IMR-90 (cell line): ENCODE measurements at regions not wholly inside any gene's neighbourhood (a gene's known extent, or its start where the extent isn't known, plus 50 kb on each side); places are given as distances from the start of the nearest gene placed in this dataset.

Experiments
- ATAC-seq: fragments of 200-7000 bp; cut with Tn5 transposase; 2 replicates; pipeline ENCODE4 v1.9.1; 2020; ENCODE audit warnings: low read depth, mild to moderate bottlenecking, moderate library complexity
- BruUV-seq: library from RNA; stranded (reverse); fragments of 400-500 nt; replicated peaks from 2 replicates; lab custom pipeline; 2021; lab: Mats Ljungman, UMichigan
- CTCF ChIA-PET: fragments of 300-600 bp; formaldehyde crosslinking; extraction: SDS; loops from one replicate; lab custom pipeline; 2021; ENCODE audit warnings: antibody characterized with exemption; lab: Yijun Ruan, JAX
- POLR2A ChIA-PET: fragments of 300-600 bp; sonication (Branson Sonifier 250); formaldehyde crosslinking; loops from one replicate; lab custom pipeline; 2022; ENCODE audit warnings: antibody characterized with exemption; ENCODE audit not compliant: unreplicated experiment; lab: Charles Lee
- DNase-seq: peaks from one replicate; pipeline ENCODE4 v3.0.0; 2013
- H2AFZ ChIP-seq: replicated peaks from 2 replicates; pipeline ENCODE3; 2013; ENCODE audit warnings: low read length, mild to moderate bottlenecking; ENCODE audit not compliant: poor library complexity
- H2AK5ac ChIP-seq: 2 replicates; pipeline ENCODE4 v1.6.1; 2013; ENCODE audit warnings: low read depth, low read length, inconsistent platforms
- H2AK9ac ChIP-seq: replicated peaks from 2 replicates; pipeline ENCODE3; 2013; ENCODE audit warnings: mild to moderate bottlenecking, low read depth, low read length, moderate library complexity; ENCODE audit not compliant: poor library complexity
- H2BK120ac ChIP-seq: 2 replicates; pipeline ENCODE4 v1.6.1; 2013; ENCODE audit warnings: low read depth, low read length, inconsistent platforms
- H2BK15ac ChIP-seq: 3 replicates; pipeline ENCODE4 v1.6.1; 2013; ENCODE audit warnings: low read depth, low read length, inconsistent platforms
- H2BK20ac ChIP-seq: 2 replicates; pipeline ENCODE4 v1.6.1; 2013; ENCODE audit warnings: low read depth, mild to moderate bottlenecking, inconsistent platforms, low read length, moderate library complexity
- H2BK5ac ChIP-seq: 2 replicates; pipeline ENCODE4 v1.6.1; 2013; ENCODE audit warnings: mild to moderate bottlenecking, low read depth, low read length, inconsistent platforms; ENCODE audit not compliant: poor library complexity, severe bottlenecking
- H3K14ac ChIP-seq: replicated peaks from 2 replicates; pipeline ENCODE4 v1.6.1; 2013; ENCODE audit warnings: low read depth, low read length, inconsistent platforms
- H3K18ac ChIP-seq: 2 replicates; pipeline ENCODE4 v1.6.1; 2013; ENCODE audit warnings: low read depth, low read length, control low read depth
- H3K23ac ChIP-seq: 2 replicates; pipeline ENCODE4 v1.6.1; 2013; ENCODE audit warnings: low read depth, low read length, inconsistent platforms
- H3K27ac ChIP-seq: 2 replicates; pipeline ENCODE4 v1.5.1; 2013; ENCODE audit warnings: mild to moderate bottlenecking, control low read depth, low read length; ENCODE audit not compliant: insufficient read depth
- H3K27me3 ChIP-seq: 2 replicates; pipeline ENCODE4 v1.6.1; 2013; ENCODE audit warnings: low read length; ENCODE audit not compliant: control insufficient read depth, insufficient read depth
- H3K36me3 ChIP-seq: 2 replicates; pipeline ENCODE4 v1.6.1; 2013; ENCODE audit warnings: low read length, mixed read lengths; ENCODE audit not compliant: control insufficient read depth, insufficient read depth
- H3K4ac ChIP-seq: 2 replicates; pipeline ENCODE4 v1.6.1; 2013; ENCODE audit warnings: low read depth, low read length, inconsistent platforms
- H3K4me1 ChIP-seq: 2 replicates; pipeline ENCODE4 v1.6.1; 2013; ENCODE audit warnings: low read length, mixed read lengths; ENCODE audit not compliant: control insufficient read depth, insufficient read depth
- H3K4me2 ChIP-seq: 2 replicates; pipeline ENCODE4 v1.6.1; 2013; ENCODE audit warnings: low read depth, mild to moderate bottlenecking, control low read depth, low read length, moderate library complexity
- H3K4me3 ChIP-seq: 2 replicates; pipeline ENCODE4 v1.5.1; 2013; ENCODE audit warnings: low read depth, mild to moderate bottlenecking, control low read depth, low read length, moderate library complexity; ENCODE audit not compliant: insufficient read depth
- H3K56ac ChIP-seq: 2 replicates; pipeline ENCODE4 v1.6.1; 2013; ENCODE audit warnings: low read length, inconsistent platforms; ENCODE audit not compliant: insufficient read depth; ENCODE audit errors: extremely low read depth
- H3K79me1 ChIP-seq, 2 experiments: 2 replicates each; pipeline ENCODE4 v1.6.1; 2013; ENCODE audit warnings: low read length in 2 of 2, inconsistent platforms in 1 of 2, low read depth in 1 of 2
- H3K9ac ChIP-seq: 2 replicates; pipeline ENCODE4 v1.6.1; 2013; ENCODE audit warnings: low read depth, low read length, control low read depth
- H3K9me1 ChIP-seq: 2 replicates; pipeline ENCODE4 v1.6.1; 2013; ENCODE audit warnings: low read length, inconsistent platforms; ENCODE audit not compliant: insufficient read depth
- H3K9me3 ChIP-seq: 2 replicates; pipeline ENCODE4 v1.6.1; 2013; ENCODE audit warnings: low read length; ENCODE audit not compliant: control insufficient read depth, insufficient read depth
- H4K20me1 ChIP-seq: 2 replicates; pipeline ENCODE4 v1.6.1; 2013; ENCODE audit warnings: low read length, inconsistent platforms; ENCODE audit not compliant: insufficient read depth
- H4K5ac ChIP-seq: 2 replicates; pipeline ENCODE4 v1.6.1; 2013; ENCODE audit warnings: mild to moderate bottlenecking, low read depth, low read length, control low read depth
- H4K8ac ChIP-seq, 2 experiments: 2 replicates each; pipeline ENCODE4 v1.6.1; 2013; ENCODE audit warnings: low read depth in 2 of 2, low read length in 2 of 2, control low read depth in 1 of 2, inconsistent platforms in 1 of 2
- H4K91ac ChIP-seq: 2 replicates; pipeline ENCODE4 v1.6.1; 2013; ENCODE audit warnings: low read depth, low read length, inconsistent platforms; ENCODE audit not compliant: insufficient read depth
- BHLHE40 ChIP-seq: fragments of 150-350 bp; IDR thresholded peaks from 2 replicates; pipeline ENCODE4 v1.6.1; 2016; ENCODE audit warnings: mild to moderate bottlenecking, low read depth, low read length
- CEBPB ChIP-seq: IDR thresholded peaks from 2 replicates; pipeline ENCODE4 v1.6.1; 2012; ENCODE audit warnings: low read depth, low read length, improper control_type of control experiment
- CTCF ChIP-seq: conservative IDR thresholded peaks from 2 replicates; pipeline ENCODE4 v1.5.1; 2012; ENCODE audit warnings: mild to moderate bottlenecking, low read depth, low read length, improper control_type of control experiment
- FOS ChIP-seq: fragments of 150-350 bp; IDR thresholded peaks from 2 replicates; pipeline ENCODE4 v1.6.1; 2016; ENCODE audit warnings: low read depth, low read length
- MAFK ChIP-seq: IDR thresholded peaks from 2 replicates; pipeline ENCODE4 v1.6.1; 2012; ENCODE audit warnings: low read depth, low read length, improper control_type of control experiment
- MXI1 ChIP-seq: IDR thresholded peaks from 2 replicates; pipeline ENCODE4 v1.6.1; 2012; ENCODE audit warnings: low read depth, mild to moderate bottlenecking, low read length, moderate library complexity, borderline replicate concordance
- NFE2L2 ChIP-seq: fragments of 150-350 bp; IDR thresholded peaks from 2 replicates; pipeline ENCODE4 v1.6.1; 2016; ENCODE audit warnings: low read depth, mild to moderate bottlenecking, low read length
- POLR2A ChIP-seq: IDR thresholded peaks from 2 replicates; pipeline ENCODE4 v1.6.1; 2012; ENCODE audit warnings: mild to moderate bottlenecking, low read depth, low read length
- RAD21 ChIP-seq: IDR thresholded peaks from 2 replicates; pipeline ENCODE4 v1.6.1; 2012; ENCODE audit warnings: low read length, improper control_type of control experiment
- RCOR1 ChIP-seq: IDR thresholded peaks from 2 replicates; pipeline ENCODE4 v1.6.1; 2012; ENCODE audit warnings: mild to moderate bottlenecking, low read length, improper control_type of control experiment; ENCODE audit not compliant: insufficient replicate concordance
- RFX5 ChIP-seq: IDR thresholded peaks from 2 replicates; pipeline ENCODE4 v1.8.0; 2012; ENCODE audit warnings: low read depth, mild to moderate bottlenecking, low read length, moderate library complexity
- WGBS, 2 experiments: methylation state at CpG; one replicate each; pipeline versions ENCODE4 v1.1.5 to v1.1.7; 2013; ENCODE audit warnings: missing lambda C conversion rate in 2 of 2; ENCODE audit not compliant: insufficient read length in 1 of 2; ENCODE audit errors: extremely low coverage in 2 of 2; 5-methylcytosine and 5-hydroxymethylcytosine counted together
- dilution Hi-C: fragments of 300-500 bp; cut with HindIII; formaldehyde crosslinking; loops from one replicate; pipeline ENCODE4 v1.14.3; 2018; ENCODE audit warnings: low sequenced_read_pairs; ENCODE audit not compliant: unreplicated experiment
- in situ Hi-C: fragments of 300-500 bp; cut with MboI; formaldehyde crosslinking; loops from 3 replicates; pipeline ENCODE4 v1.14.3; 2019; ENCODE audit warnings: low sequenced_read_pairs, inconsistent platforms, mixed read lengths
- intact Hi-C: fragments of 100-400 bp; cut with micrococcal nuclease; formaldehyde crosslinking; loops from 2 replicates; pipeline ENCODE4 v1.10.0; 2022
- TF ChIP-seq, protein P1 (sequence below): fragments of 150-350 bp; IDR thresholded peaks from 2 replicates; pipeline ENCODE4 v1.6.1; 2017; ENCODE audit warnings: mild to moderate bottlenecking, antibody characterized with exemption, low read length, low read depth
- TF ChIP-seq, protein P2 (sequence below): fragments of 150-350 bp; IDR thresholded peaks from 2 replicates; pipeline ENCODE4 v1.6.1; 2016; ENCODE audit warnings: low read depth, mild to moderate bottlenecking, low read length, moderate library complexity, borderline replicate concordance

GRCh38 chr17:73713136-73713535 lies 68.9 kb upstream of the SDK2 start:
- CTCF ChIA-PET, result no interaction called here
- WGBS, 2 experiments, result 40% methylated on average over 1 of the region's 9 CpGs; no CpG with 5 or more reads in 1 of the 2 experiments
- intact Hi-C loops, result no loop called here

More at GRCh38 chr17:73713136-73713535, 68.9 kb upstream of the SDK2 start:
- Histone ChIP-seq H4K8ac (no peak overlapping the region), H3K9me1 (no peaks in the 10 kb centered on the region), H3K9me3 (peaks cover 30% of the 10 kb centered on the region), H3K27ac (no peak overlapping the region), H3K36me3 (no peaks in the 10 kb centered on the region), H2BK20ac (no peak overlapping the region), H3K4me2 (no peak overlapping the region), H3K14ac (no peak overlapping the region), H3K23ac (no peak overlapping the region), H2BK120ac (no peak overlapping the region), H2AK9ac (no peak overlapping the region), H2AK5ac (no peak overlapping the region), H3K79me1 (no peaks in the 10 kb centered on the region), H3K9ac (no peak overlapping the region), H3K18ac (no peak overlapping the region), H3K56ac (no peak overlapping the region), H2AFZ (no peak overlapping the region), H3K4ac (no peak overlapping the region), H4K91ac (no peak overlapping the region), H3K27me3 (no peaks in the 10 kb centered on the region), H2BK5ac (no peak overlapping the region), H4K5ac (no peak overlapping the region), H2BK15ac (no peak overlapping the region), H3K4me1 (no peaks in the 10 kb centered on the region), H3K4me3 (no peak overlapping the region), H4K20me1 (no peaks in the 10 kb centered on the region)
- no peak for ATAC-seq
- POLR2A ChIA-PET, result no interaction called here
- dilution Hi-C loops, result no loop called here
- TF ChIP-seq MXI1 (no peak), BHLHE40 (no peak), MAFK (no peak), RCOR1 (no peak), RFX5 (no peak), FOS (no peak), RAD21 (no peak), NFE2L2 (no peak), CEBPB (no peak), POLR2A (no peak), CTCF (no peak)
- TF ChIP-seq, protein P1, sequence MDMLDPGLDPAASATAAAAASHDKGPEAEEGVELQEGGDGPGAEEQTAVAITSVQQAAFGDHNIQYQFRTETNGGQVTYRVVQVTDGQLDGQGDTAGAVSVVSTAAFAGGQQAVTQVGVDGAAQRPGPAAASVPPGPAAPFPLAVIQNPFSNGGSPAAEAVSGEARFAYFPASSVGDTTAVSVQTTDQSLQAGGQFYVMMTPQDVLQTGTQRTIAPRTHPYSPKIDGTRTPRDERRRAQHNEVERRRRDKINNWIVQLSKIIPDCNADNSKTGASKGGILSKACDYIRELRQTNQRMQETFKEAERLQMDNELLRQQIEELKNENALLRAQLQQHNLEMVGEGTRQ, result no peak
- TF ChIP-seq, protein P2, sequence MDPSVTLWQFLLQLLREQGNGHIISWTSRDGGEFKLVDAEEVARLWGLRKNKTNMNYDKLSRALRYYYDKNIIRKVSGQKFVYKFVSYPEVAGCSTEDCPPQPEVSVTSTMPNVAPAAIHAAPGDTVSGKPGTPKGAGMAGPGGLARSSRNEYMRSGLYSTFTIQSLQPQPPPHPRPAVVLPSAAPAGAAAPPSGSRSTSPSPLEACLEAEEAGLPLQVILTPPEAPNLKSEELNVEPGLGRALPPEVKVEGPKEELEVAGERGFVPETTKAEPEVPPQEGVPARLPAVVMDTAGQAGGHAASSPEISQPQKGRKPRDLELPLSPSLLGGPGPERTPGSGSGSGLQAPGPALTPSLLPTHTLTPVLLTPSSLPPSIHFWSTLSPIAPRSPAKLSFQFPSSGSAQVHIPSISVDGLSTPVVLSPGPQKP, result no peak
- BruUV-seq, result no TSS peak
- in situ Hi-C loops, result loop anchor here (25.0 kb wide), 2 partner anchors 101 to 276 kb away; no protein-coding TSS in a partner anchor
- no peak for DNase-seq
